GM12872 (cell line): ENCODE measurements at regions not wholly inside any gene's neighbourhood (a gene's known extent, or its start where the extent isn't known, plus 50 kb on each side); places are given as distances from the start of the nearest gene placed in this dataset.
A peak's percentile ranks its signal among the peaks of the same experiment; 100 is the strongest.

Experiments used
- TF ChIP-seq, protein P1 (sequence below): IDR thresholded peaks from 3 replicates; pipeline ENCODE4 v1.5.1; 2011; ENCODE audit warnings: low read depth, mild to moderate bottlenecking, low read length, moderate library complexity; ENCODE audit not compliant: insufficient read depth

- TF ChIP-seq, protein P1, sequence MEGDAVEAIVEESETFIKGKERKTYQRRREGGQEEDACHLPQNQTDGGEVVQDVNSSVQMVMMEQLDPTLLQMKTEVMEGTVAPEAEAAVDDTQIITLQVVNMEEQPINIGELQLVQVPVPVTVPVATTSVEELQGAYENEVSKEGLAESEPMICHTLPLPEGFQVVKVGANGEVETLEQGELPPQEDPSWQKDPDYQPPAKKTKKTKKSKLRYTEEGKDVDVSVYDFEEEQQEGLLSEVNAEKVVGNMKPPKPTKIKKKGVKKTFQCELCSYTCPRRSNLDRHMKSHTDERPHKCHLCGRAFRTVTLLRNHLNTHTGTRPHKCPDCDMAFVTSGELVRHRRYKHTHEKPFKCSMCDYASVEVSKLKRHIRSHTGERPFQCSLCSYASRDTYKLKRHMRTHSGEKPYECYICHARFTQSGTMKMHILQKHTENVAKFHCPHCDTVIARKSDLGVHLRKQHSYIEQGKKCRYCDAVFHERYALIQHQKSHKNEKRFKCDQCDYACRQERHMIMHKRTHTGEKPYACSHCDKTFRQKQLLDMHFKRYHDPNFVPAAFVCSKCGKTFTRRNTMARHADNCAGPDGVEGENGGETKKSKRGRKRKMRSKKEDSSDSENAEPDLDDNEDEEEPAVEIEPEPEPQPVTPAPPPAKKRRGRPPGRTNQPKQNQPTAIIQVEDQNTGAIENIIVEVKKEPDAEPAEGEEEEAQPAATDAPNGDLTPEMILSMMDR, result no peak
Measured at GRCh38 chr20:5469111-5469510, 141.7 kb downstream of the GPCPD1 start.

GRCh38 chr20:5467086-5467485 lies 143.7 kb downstream of the GPCPD1 start:
- TF ChIP-seq, protein P1, result no peak

DNA sequence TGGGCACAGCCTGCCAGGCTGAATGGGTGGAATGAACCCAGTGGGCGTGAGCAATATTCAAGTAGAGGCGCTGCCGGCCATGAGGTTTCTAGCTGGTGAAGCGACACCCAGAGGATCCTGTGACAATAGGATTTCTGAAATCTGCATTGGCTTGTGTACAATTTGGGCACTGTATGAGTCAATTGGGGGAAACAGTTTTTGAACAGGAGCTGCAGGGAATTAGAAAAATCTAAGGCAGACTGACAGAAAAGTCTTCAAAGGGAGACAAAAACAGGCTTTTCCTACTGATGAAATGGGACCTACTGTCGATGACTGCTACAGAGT lies 145.2 kb downstream of the GPCPD1 start:
- TF ChIP-seq, protein P1, result no peak

DNA sequence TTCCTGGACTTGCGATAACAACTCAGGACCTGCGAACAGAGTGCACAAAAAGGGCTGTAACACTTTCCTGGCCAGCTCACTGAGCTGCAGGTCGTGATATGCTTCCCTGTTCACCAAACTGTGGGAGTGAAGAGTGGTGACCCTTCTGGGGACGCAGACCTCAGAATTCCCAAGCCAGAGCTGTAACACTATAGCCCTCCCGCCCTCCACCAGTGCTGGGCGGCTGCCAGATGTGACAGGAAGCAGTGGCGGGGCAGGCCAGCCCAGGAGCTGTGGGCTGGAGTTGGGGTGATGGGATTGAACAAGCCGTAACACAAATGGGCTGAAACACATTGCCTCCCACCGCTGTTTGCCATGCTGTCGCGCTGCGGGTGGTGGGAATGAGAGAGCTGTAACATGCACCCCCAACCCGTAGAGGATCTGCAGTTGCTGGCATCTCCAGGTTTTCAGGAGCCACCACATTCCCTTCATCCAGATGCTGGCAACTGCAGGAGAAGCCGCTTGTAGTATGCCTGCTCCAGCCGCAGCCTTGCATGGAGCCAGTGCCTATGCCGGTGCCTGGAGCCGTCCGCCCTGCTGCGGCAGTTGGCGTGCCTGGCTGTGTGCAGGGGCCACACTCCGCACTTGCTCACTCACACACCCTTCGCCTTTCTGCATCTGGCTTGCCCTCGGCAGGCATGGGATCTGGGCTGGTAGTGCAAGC lies 145.8 kb downstream of the GPCPD1 start:
- TF ChIP-seq, protein P1, result no peak

DNA sequence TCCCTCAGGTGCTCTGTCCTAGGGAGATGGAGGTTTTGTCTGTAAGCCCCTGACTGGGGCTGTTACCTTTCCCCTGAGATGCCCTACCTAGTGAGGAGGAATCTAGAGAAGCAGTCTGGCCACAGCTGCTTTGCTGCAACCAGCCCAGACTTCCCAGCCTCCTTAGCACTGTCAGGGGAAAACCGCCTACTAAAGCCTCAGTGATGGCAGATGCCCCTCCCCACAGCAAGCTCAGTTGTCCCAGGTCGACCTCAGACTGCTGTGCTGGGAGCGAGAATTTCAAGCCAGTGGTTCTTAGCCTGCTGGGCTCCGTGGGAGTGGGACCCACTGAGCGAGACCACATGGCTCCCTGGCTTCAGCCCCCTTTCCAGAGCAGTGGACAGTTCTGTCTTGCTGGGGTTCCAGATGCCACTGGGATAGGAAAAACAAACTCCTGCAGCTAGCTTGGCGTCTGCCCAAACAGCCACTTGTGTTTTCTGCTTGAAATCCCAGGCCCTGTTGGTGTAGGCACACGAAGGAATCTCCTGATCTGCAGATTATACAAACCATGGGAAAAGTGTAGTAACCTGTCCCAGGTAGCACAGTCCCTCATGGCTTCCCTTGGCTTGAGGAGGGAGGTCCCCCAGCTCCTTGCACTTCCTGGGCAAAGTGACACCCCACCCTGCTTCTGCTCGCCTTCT lies 146.4 kb upstream of the PROKR2 start:
- TF ChIP-seq, protein P1, result no peak

- TF ChIP-seq, protein P1, result 0 out of 3 replicates have a peak, but pooled peaks have one; percentile 15
Measured at GRCh38 chr20:5453745-5454144, 137.0 kb upstream of the PROKR2 start.

DNA sequence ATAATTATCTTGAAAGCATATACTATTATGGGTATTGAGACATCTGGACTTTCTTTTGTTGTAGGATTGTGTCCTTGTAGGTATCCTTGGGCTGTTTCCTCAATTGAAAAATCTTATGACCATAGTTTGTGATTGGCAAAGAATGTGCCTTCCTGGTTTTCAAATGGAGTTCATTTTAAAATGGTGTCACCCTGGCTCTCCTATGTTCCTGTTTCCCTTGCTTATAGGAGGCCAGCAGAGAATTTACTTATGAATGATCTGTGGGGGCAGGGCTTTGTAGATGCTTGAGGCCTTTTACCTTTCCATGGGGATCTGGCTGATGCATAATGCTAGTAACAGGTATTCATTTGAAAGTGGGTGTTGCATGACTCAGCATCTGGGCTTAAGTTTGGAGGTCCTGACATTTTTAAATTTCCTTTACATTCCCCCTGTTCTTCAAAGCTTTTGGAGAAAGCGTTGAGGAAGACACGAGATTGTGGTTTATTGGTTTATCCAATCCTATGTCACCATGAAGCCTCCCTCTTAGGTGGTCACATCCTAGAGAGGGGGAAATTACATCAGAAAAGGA lies 135.0 kb upstream of the PROKR2 start:
- TF ChIP-seq, protein P1, result no peak
